Lung (tissue), 11 donors: ENCODE measurements at regions not wholly inside any gene's neighbourhood (a gene's known extent, or its start where the extent isn't known, plus 50 kb on each side); places are given as distances from the start of the nearest gene placed in this dataset.

Experiments used
- ATAC-seq: fragments of 200-7000 bp; cut with Tn5 transposase; one replicate; pipeline ENCODE4 v1.9.1; 2020; ENCODE audit warnings: moderate number of reproducible peaks; ENCODE audit not compliant: insufficient read depth, low FRiP score
- DNase-seq, 3 donors: peaks; one replicate each; pipeline ENCODE4 v3.0.0-alpha.2; 2013 to 2017
- H3K27ac ChIP-seq, 2 donors: one replicate each; pipeline ENCODE4 v1.5.1; 2013; ENCODE audit warnings: mild to moderate bottlenecking in 2 of 2, moderate library complexity in 2 of 2, control low read depth in 1 of 2, inconsistent platforms in 1 of 2, low read depth in 1 of 2, low read length in 1 of 2
- H3K27me3 ChIP-seq, 3 donors: one replicate each; pipeline ENCODE4 v1.5.1; 2013; ENCODE audit warnings: low read length in 2 of 3; ENCODE audit not compliant: control insufficient read depth in 3 of 3, insufficient read depth in 3 of 3
- H3K36me3 ChIP-seq, 4 donors: one replicate each; pipeline ENCODE4 v1.5.1; 2013; ENCODE audit warnings: low read length in 4 of 4, mild to moderate bottlenecking in 1 of 4, moderate library complexity in 1 of 4; ENCODE audit not compliant: control insufficient read depth in 4 of 4, insufficient read depth in 4 of 4
- H3K4me1 ChIP-seq, 5 donors: one replicate each; pipeline ENCODE4 v1.5.1; 2013; ENCODE audit warnings: low read length in 5 of 5, mild to moderate bottlenecking in 2 of 5, moderate library complexity in 1 of 5; ENCODE audit not compliant: control insufficient read depth in 5 of 5, insufficient read depth in 5 of 5
- H3K4me3 ChIP-seq: one replicate; pipeline ENCODE4 v1.5.1; 2013; ENCODE audit warnings: mild to moderate bottlenecking, control low read depth, moderate library complexity
- H3K9ac ChIP-seq, 2 donors: one replicate each; pipeline ENCODE4 v1.5.1; 2013; ENCODE audit warnings: low read length in 2 of 2, control low read depth in 1 of 2; ENCODE audit not compliant: insufficient read depth in 1 of 2
- H3K9me3 ChIP-seq, 4 donors: one replicate each; pipeline ENCODE4 v1.5.1; 2013; ENCODE audit warnings: low read length in 3 of 4, mild to moderate bottlenecking in 1 of 4, moderate library complexity in 1 of 4; ENCODE audit not compliant: control insufficient read depth in 4 of 4, insufficient read depth in 3 of 4
- CTCF ChIP-seq: IDR thresholded peaks from 2 replicates; pipeline ENCODE4 v1.5.1; 2012; ENCODE audit warnings: mild to moderate bottlenecking; ENCODE audit errors: control extremely low read depth, extremely low read depth
- WGBS, 2 donors: extraction: QIAGEN DNeasy Blood & Tissue Kit; methylation state at CpG; one replicate each; pipeline ENCODE4 v1.1.7; 2013; 5-methylcytosine and 5-hydroxymethylcytosine counted together
- donor health status: control.
- donor health status: control.
- donor health status: Bipolar disorder and iron deficiency.
- donor health status: healthy.
- donor health status: DM: yes; HTN: yes; CAD: no.

GRCh38 chr12:105622846-105623736 lies 292.6 kb downstream of the C12orf75 start:
- no peaks in the 10 kb centered on the region for H3K4me1 ChIP-seq
- ATAC-seq (no peak), DNase-seq (no peak)
- H3K36me3 ChIP-seq = no peaks in the 10 kb centered on the region
- no peak overlapping the region for H3K4me3 ChIP-seq
- no peak for TF ChIP-seq CTCF
- H3K27me3 ChIP-seq = peaks cover 0 to 2% (median 0%) of the 10 kb centered on the region in 3 donors
- 92% methylated on average over 9 of the region's 9 CpGs for WGBS, 2 donors
- H3K9ac ChIP-seq = no peak overlapping the region
- H3K9me3 ChIP-seq = no peaks in the 10 kb centered on the region
- no peak overlapping the region for H3K27ac ChIP-seq

- H3K36me3 ChIP-seq = no peaks in the 10 kb centered on the region
- WGBS, 2 donors = 93 to 95% methylated on average over 3 of the region's 3 CpGs
- no peak for TF ChIP-seq CTCF
Observed at GRCh38 chr12:105626653-105627052, 296.2 kb downstream of the C12orf75 start.

GRCh38 chr12:105637470-105637869 lies 307.0 kb downstream of the C12orf75 start:
- Histone ChIP-seq H3K4me1 (no peaks in the 10 kb centered on the region), H3K4me3 (no peak overlapping the region), H3K9ac (no peak overlapping the region), H3K27ac (no peak overlapping the region), H3K36me3 (no peaks in the 10 kb centered on the region), H3K9me3 (peaks cover 1 to 9% (median 2%) of the 10 kb centered on the region in 4 donors), H3K27me3 (no peaks in the 10 kb centered on the region)
- no peak for TF ChIP-seq CTCF
- DNase-seq (no peak), ATAC-seq (no peak)
- 85 to 91% methylated on average over 2 of the region's 2 CpGs for WGBS, 2 donors

More at GRCh38 chr12:105626653-105627052, 296.2 kb downstream of the C12orf75 start:
- H3K27me3 ChIP-seq = peaks cover 0 to 2% (median 0%) of the 10 kb centered on the region in 3 donors
- ATAC-seq = no peak
- H3K4me1 ChIP-seq = no peaks in the 10 kb centered on the region
- DNase-seq = no peak
- no peaks in the 10 kb centered on the region for H3K9me3 ChIP-seq
- no peak overlapping the region for H3K9ac ChIP-seq
- H3K27ac ChIP-seq = no peak overlapping the region
- H3K4me3 ChIP-seq = no peak overlapping the region
